Suprapubic skin (tissue), 4 donors: ENCODE measurements at regions not wholly inside any gene's neighbourhood (a gene's known extent, or its start where the extent isn't known, plus 50 kb on each side); places are given as distances from the start of the nearest gene placed in this dataset.

Experiments used
- EP300 ChIP-seq: sonication (generic); formaldehyde crosslinking; IDR thresholded peaks from one replicate; pipeline ENCODE4 v1.6.1; 2017; ENCODE audit warnings: antibody characterized with exemption
- POLR2A ChIP-seq, 2 donors: fragments of 450-650 bp; IDR thresholded peaks; one replicate each; pipeline ENCODE4 v1.6.1; 2017; ENCODE audit warnings: antibody characterized with exemption in 2 of 2, mild to moderate bottlenecking in 2 of 2, moderate library complexity in 2 of 2
- POLR2AphosphoS5 ChIP-seq, 3 donors: sonication (generic); formaldehyde crosslinking; IDR thresholded peaks; one replicate each; pipeline ENCODE4 v1.6.1; 2017; ENCODE audit warnings: antibody characterized with exemption in 3 of 3
- TF ChIP-seq, protein P1 (sequence below), 2 donors: fragments of 200-600 bp in 1 of 2; fragments of 450-650 bp in 1 of 2; sonication (generic) in 1 of 2; IDR thresholded peaks; one replicate each; pipeline ENCODE4 v1.5.1; 2016 to 2019; ENCODE audit warnings: antibody characterized with exemption in 2 of 2, mild to moderate bottlenecking in 1 of 2, moderate library complexity in 1 of 2

- TF ChIP-seq, protein P1, sequence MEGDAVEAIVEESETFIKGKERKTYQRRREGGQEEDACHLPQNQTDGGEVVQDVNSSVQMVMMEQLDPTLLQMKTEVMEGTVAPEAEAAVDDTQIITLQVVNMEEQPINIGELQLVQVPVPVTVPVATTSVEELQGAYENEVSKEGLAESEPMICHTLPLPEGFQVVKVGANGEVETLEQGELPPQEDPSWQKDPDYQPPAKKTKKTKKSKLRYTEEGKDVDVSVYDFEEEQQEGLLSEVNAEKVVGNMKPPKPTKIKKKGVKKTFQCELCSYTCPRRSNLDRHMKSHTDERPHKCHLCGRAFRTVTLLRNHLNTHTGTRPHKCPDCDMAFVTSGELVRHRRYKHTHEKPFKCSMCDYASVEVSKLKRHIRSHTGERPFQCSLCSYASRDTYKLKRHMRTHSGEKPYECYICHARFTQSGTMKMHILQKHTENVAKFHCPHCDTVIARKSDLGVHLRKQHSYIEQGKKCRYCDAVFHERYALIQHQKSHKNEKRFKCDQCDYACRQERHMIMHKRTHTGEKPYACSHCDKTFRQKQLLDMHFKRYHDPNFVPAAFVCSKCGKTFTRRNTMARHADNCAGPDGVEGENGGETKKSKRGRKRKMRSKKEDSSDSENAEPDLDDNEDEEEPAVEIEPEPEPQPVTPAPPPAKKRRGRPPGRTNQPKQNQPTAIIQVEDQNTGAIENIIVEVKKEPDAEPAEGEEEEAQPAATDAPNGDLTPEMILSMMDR (IDR thresholded peaks at IDR 0.05), result no peak
- TF ChIP-seq POLR2A (IDR thresholded peaks at IDR 0.05) (no peak), POLR2AphosphoS5 (IDR thresholded peaks at IDR 0.05) (no peak), EP300 (no peak)
Observed at GRCh38 chr5:92424785-92425426, 1041.8 kb upstream of the ARRDC3 start.
